Ovary (tissue), 7 donors: ENCODE measurements at regions not wholly inside any gene's neighbourhood (a gene's known extent, or its start where the extent isn't known, plus 50 kb on each side); places are given as distances from the start of the nearest gene placed in this dataset.

ENCODE experiments used
- DNase-seq, 5 donors: peaks; one replicate each; pipeline ENCODE4 v3.0.0-alpha.2; 2019 to 2020
- H3K27ac ChIP-seq, 2 donors: fragments of 200-600 bp; one replicate each; pipeline versions ENCODE4 v1.5.1 to v1.8.0; 2019 to 2022
- H3K27me3 ChIP-seq: fragments of 200-600 bp; one replicate; pipeline ENCODE4 v1.8.0; 2022
- H3K36me3 ChIP-seq: fragments of 200-600 bp; sonication (generic); one replicate; pipeline ENCODE4 v1.5.1; 2019
- H3K4me1 ChIP-seq: one replicate; pipeline ENCODE4 v1.8.1; 2013; ENCODE audit warnings: mild to moderate bottlenecking, moderate library complexity; ENCODE audit not compliant: insufficient read depth
- H3K4me3 ChIP-seq: fragments of 200-600 bp; sonication (generic); one replicate; pipeline ENCODE4 v1.5.1; 2017
- H3K9me3 ChIP-seq, 2 donors: fragments of 200-600 bp in 1 of 2; sonication (generic) in 1 of 2; one replicate each; pipeline versions ENCODE4 v1.5.1 to v1.8.1; 2013 to 2019; ENCODE audit warnings: mild to moderate bottlenecking in 1 of 2, moderate library complexity in 1 of 2
- CTCF ChIP-seq, 3 donors: fragments of 450-650 bp in 2 of 3; fragments of 200-600 bp in 1 of 3; IDR thresholded peaks; one replicate each; pipeline versions ENCODE4 v1.5.1 to v1.8.0; 2016 to 2022; ENCODE audit warnings: antibody characterized with exemption in 3 of 3, mild to moderate bottlenecking in 1 of 3
- EP300 ChIP-seq: sonication (generic); formaldehyde crosslinking; IDR thresholded peaks from one replicate; pipeline ENCODE4 v1.6.1; 2017; ENCODE audit warnings: antibody characterized with exemption
- POLR2A ChIP-seq: fragments of 450-650 bp; IDR thresholded peaks from one replicate; pipeline ENCODE4 v1.6.1; 2017; ENCODE audit warnings: antibody characterized with exemption, mild to moderate bottlenecking, moderate library complexity
- WGBS, 3 donors: extraction: QIAGEN DNeasy Blood & Tissue Kit in 1 of 3; methylation state at CpG; one replicate each; pipeline versions ENCODE4 v1.1.5 to v1.1.7; 2013 to 2017; 5-methylcytosine and 5-hydroxymethylcytosine counted together
- intact Hi-C, 4 donors: fragments of 100-400 bp; cut with DNase I; formaldehyde crosslinking; loops; one replicate each; pipeline versions ENCODE4 v1.11.0 to v1.15.1; 2022 to 2023
- donor health status: DM: no; HTN: no; CAD: no; lungs with moderate emphysema.
- donor health status: DM: no; HTN: no; CAD: no.
- donor health status: Bipolar disorder and iron deficiency.
- donor health status: DM: no; HTN: no; CAD: no.
- donor health status: DM: yes; HTN: yes; CAD: no.

- no peak for DNase-seq
- Histone ChIP-seq H3K36me3 (no peaks in the 10 kb centered on the region), H3K27me3 (no peaks in the 10 kb centered on the region), H3K9me3 (no peaks in the 10 kb centered on the region), H3K4me1 (no peaks in the 10 kb centered on the region), H3K27ac (no peak overlapping the region), H3K4me3 (no peak overlapping the region)
- intact Hi-C loops = no loop called here
- no peak for TF ChIP-seq EP300
- TF ChIP-seq CTCF (IDR thresholded peaks at IDR 0.05) = no peak
- TF ChIP-seq POLR2A = no peak
- WGBS, 3 donors = 85 to 89% (median 86%) methylated on average over 4 of the region's 4 CpGs
These were observed 811.0 kb downstream of the TUSC7 start for GRCh38 chr3:117520582-117520981.

- intact Hi-C loops = no loop called here
- TF ChIP-seq POLR2A (no peak), CTCF (IDR thresholded peaks at IDR 0.05) (no peak), EP300 (no peak)
- Histone ChIP-seq H3K4me1 (no peaks in the 10 kb centered on the region), H3K27me3 (no peaks in the 10 kb centered on the region), H3K9me3 (no peaks in the 10 kb centered on the region), H3K4me3 (no peak overlapping the region), H3K36me3 (no peaks in the 10 kb centered on the region), H3K27ac (no peak overlapping the region)
- 54 to 75% (median 56%) methylated on average over 5 of the region's 5 CpGs for WGBS, 3 donors
- no peak for DNase-seq
These were observed 813.8 kb downstream of the TUSC7 start for GRCh38 chr3:117523418-117523817.

GRCh38 chr3:117524890-117525289 is 815.3 kb downstream of the TUSC7 start:
- no peak for TF ChIP-seq CTCF (IDR thresholded peaks at IDR 0.05)
- TF ChIP-seq POLR2A = no peak
- TF ChIP-seq EP300 = no peak
- no peaks in the 10 kb centered on the region for H3K36me3 ChIP-seq
- no peaks in the 10 kb centered on the region for H3K9me3 ChIP-seq
- DNase-seq = no peak
- H3K27ac ChIP-seq = no peak overlapping the region
- WGBS, 3 donors = 73 to 79% (median 76%) methylated on average over 4 of the region's 4 CpGs
- no peaks in the 10 kb centered on the region for H3K27me3 ChIP-seq
- intact Hi-C loops = no loop called here
- no peaks in the 10 kb centered on the region for H3K4me1 ChIP-seq
- no peak overlapping the region for H3K4me3 ChIP-seq

GRCh38 chr3:117526470-117527079 is 817.0 kb downstream of the TUSC7 start:
- peak in 1 of 3 donors; percentile 27 for TF ChIP-seq CTCF (IDR thresholded peaks at IDR 0.05)
- no peak for TF ChIP-seq POLR2A
- H3K27me3 ChIP-seq = no peaks in the 10 kb centered on the region
- WGBS, 3 donors = 46 to 49% (median 46%) methylated on average over 3 of the region's 3 CpGs
- H3K27ac ChIP-seq = no peak overlapping the region
- no peak overlapping the region for H3K4me3 ChIP-seq
- intact Hi-C loops = no loop called here
- DNase-seq = peak in 2 of 5 donors; percentile 11 to 27
- no peaks in the 10 kb centered on the region for H3K36me3 ChIP-seq
- no peaks in the 10 kb centered on the region for H3K9me3 ChIP-seq
- no peaks in the 10 kb centered on the region for H3K4me1 ChIP-seq
